Hepatocyte (in vitro differentiated cells): ENCODE measurements at regions not wholly inside any gene's neighbourhood (a gene's known extent, or its start where the extent isn't known, plus 50 kb on each side); places are given as distances from the start of the nearest gene placed in this dataset.

Source experiments
- DNase-seq: peaks from one replicate; pipeline ENCODE4 v3.0.0-alpha.2; 2016; ENCODE audit warnings: low spot score
- H2AFZ ChIP-seq: fragments of 200-600 bp; sonication (generic); 2 replicates; pipeline ENCODE4 v1.6.0; 2016; ENCODE audit warnings: antibody characterized with exemption, mild to moderate bottlenecking
- H3K27ac ChIP-seq: fragments of 200-600 bp; sonication (generic); 2 replicates; pipeline ENCODE4 v1.5.1; 2016; ENCODE audit warnings: mild to moderate bottlenecking
- H3K27me3 ChIP-seq: fragments of 200-600 bp; sonication (generic); 2 replicates; pipeline ENCODE4 v1.6.1; 2016
- H3K36me3 ChIP-seq: fragments of 200-600 bp; sonication (generic); replicated peaks from 2 replicates; pipeline ENCODE4 v1.5.1; 2016; ENCODE audit warnings: low read depth; ENCODE audit not compliant: insufficient read depth
- H3K4me1 ChIP-seq: fragments of 200-600 bp; sonication (generic); 2 replicates; pipeline ENCODE4 v1.5.1; 2016; ENCODE audit warnings: mild to moderate bottlenecking, moderate library complexity; ENCODE audit not compliant: insufficient read depth
- H3K4me2 ChIP-seq: fragments of 200-600 bp; sonication (generic); 2 replicates; pipeline ENCODE4 v1.6.0; 2016
- H3K4me3 ChIP-seq: fragments of 200-600 bp; sonication (generic); 2 replicates; pipeline ENCODE4 v1.5.1; 2016; ENCODE audit warnings: mild to moderate bottlenecking
- H3K79me2 ChIP-seq: fragments of 200-600 bp; sonication (generic); 2 replicates; pipeline ENCODE4 v1.6.0; 2017; ENCODE audit warnings: mild to moderate bottlenecking
- H3K9me2 ChIP-seq: fragments of 200-600 bp; sonication (generic); replicated peaks from 2 replicates; pipeline ENCODE4 v1.6.0; 2017; ENCODE audit warnings: mild to moderate bottlenecking; ENCODE audit not compliant: insufficient read depth
- H3K9me3 ChIP-seq: fragments of 200-600 bp; sonication (generic); 2 replicates; pipeline ENCODE4 v1.5.1; 2016; ENCODE audit warnings: low read depth, mild to moderate bottlenecking
- H4K20me1 ChIP-seq: fragments of 200-600 bp; sonication (generic); 2 replicates; pipeline ENCODE4 v1.6.0; 2016; ENCODE audit warnings: mild to moderate bottlenecking; ENCODE audit not compliant: insufficient read depth, poor library complexity, severe bottlenecking
- EZH2 ChIP-seq: fragments of 200-600 bp; sonication (generic); IDR thresholded peaks from 2 replicates; pipeline ENCODE4 v1.6.1; 2016; ENCODE audit warnings: antibody characterized with exemption, mild to moderate bottlenecking, borderline replicate concordance
- EZH2phosphoT487 ChIP-seq: fragments of 200-600 bp; sonication (generic); IDR thresholded peaks from one replicate; pipeline ENCODE4 v1.6.1; 2018; ENCODE audit warnings: antibody characterized with exemption, mild to moderate bottlenecking, low read depth, moderate library complexity; ENCODE audit not compliant: unreplicated experiment, severe bottlenecking
- WGBS: methylation state at CpG from one replicate; pipeline ENCODE4 v1.1.6; 2016; ENCODE audit warnings: low lambda C conversion rate; ENCODE audit errors: missing lambda C conversion rate; 5-methylcytosine and 5-hydroxymethylcytosine counted together
- TF ChIP-seq, protein P1 (sequence below): fragments of 200-600 bp; sonication (generic); IDR thresholded peaks from 2 replicates; pipeline ENCODE4 v1.5.1; 2016; ENCODE audit warnings: antibody characterized with exemption, mild to moderate bottlenecking; ENCODE audit not compliant: poor library complexity

DNA sequence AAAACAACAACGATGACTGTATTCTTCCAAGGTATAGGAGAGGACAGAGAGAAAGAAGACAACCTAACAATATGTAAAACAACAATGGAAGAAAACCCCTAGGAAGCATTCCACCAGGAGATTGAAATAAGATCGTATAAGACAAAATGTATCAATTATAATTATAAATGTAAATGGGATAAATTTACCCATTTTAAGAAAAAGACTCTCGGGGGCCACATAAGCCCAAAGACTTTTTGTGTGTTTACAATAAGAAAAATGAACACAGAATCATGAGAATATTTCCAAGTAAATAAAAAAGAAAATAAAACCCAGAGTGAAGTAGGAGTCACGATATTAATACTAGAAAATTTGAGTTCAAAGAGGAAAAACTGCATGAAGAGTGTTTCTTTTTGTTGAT lies 126.4 kb downstream of the ASB1 start:
- no peaks in the 10 kb centered on the region for H3K9me2 ChIP-seq
- H3K4me1 ChIP-seq, result no peaks in the 10 kb centered on the region
- 81% methylated on average over 4 of the region's 4 CpGs for WGBS
- no peak overlapping the region for H3K4me3 ChIP-seq
- DNase-seq, result no peak
- TF ChIP-seq EZH2phosphoT487 (no peak), EZH2 (no peak)
- TF ChIP-seq, protein P1, sequence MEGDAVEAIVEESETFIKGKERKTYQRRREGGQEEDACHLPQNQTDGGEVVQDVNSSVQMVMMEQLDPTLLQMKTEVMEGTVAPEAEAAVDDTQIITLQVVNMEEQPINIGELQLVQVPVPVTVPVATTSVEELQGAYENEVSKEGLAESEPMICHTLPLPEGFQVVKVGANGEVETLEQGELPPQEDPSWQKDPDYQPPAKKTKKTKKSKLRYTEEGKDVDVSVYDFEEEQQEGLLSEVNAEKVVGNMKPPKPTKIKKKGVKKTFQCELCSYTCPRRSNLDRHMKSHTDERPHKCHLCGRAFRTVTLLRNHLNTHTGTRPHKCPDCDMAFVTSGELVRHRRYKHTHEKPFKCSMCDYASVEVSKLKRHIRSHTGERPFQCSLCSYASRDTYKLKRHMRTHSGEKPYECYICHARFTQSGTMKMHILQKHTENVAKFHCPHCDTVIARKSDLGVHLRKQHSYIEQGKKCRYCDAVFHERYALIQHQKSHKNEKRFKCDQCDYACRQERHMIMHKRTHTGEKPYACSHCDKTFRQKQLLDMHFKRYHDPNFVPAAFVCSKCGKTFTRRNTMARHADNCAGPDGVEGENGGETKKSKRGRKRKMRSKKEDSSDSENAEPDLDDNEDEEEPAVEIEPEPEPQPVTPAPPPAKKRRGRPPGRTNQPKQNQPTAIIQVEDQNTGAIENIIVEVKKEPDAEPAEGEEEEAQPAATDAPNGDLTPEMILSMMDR, result no peak
- no peaks in the 10 kb centered on the region for H3K27me3 ChIP-seq
- no peak overlapping the region for H3K4me2 ChIP-seq
- no peaks in the 10 kb centered on the region for H3K9me3 ChIP-seq
- H3K36me3 ChIP-seq, result no peaks in the 10 kb centered on the region
- no peaks in the 10 kb centered on the region for H4K20me1 ChIP-seq
- H3K27ac ChIP-seq, result no peak overlapping the region
- no peaks in the 10 kb centered on the region for H3K79me2 ChIP-seq
- no peak overlapping the region for H2AFZ ChIP-seq

DNA sequence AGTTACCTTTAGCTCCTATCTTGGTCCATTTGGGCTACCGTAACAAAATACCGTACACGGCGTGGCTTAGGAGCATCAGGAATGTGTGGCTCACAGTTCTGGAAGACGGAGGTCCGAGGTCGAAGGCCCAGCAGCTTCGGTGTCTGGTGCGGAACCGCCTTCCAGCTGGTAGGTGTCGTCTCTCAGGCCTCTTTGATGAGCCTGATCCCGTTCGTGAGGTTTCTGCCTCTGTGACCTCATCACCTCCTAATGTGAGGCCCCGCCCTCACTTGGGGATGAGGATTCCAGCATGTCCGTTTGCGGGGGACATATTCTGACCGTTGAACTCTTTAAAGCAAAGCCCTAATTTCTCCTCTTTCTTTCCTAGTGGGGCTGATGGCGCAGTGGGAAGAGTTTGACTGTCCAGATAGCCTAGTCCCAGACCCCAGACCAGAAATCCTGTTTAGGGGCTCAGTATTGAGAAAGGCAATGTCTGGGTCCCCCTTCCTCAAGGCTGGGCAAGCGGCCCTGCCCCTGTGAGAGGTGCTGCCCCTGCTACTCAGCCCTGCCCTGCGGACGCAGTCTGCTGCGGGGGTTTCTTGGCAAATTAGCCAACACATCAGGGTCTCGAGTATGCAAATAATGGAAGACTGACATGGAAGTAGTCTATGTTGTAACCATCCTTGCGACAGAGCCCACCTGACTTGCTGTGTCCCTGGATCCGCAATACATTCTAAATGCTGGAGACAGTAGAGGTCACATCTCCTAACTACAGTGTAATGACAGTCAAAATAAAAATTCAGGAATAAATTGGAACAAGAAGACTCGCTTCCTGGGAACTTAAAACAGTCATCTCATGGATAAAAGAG lies 128.0 kb downstream of the ASB1 start:
- H3K4me2 ChIP-seq, result no peak overlapping the region
- TF ChIP-seq EZH2 (no peak), EZH2phosphoT487 (no peak)
- TF ChIP-seq, protein P1, result no peak

DNA sequence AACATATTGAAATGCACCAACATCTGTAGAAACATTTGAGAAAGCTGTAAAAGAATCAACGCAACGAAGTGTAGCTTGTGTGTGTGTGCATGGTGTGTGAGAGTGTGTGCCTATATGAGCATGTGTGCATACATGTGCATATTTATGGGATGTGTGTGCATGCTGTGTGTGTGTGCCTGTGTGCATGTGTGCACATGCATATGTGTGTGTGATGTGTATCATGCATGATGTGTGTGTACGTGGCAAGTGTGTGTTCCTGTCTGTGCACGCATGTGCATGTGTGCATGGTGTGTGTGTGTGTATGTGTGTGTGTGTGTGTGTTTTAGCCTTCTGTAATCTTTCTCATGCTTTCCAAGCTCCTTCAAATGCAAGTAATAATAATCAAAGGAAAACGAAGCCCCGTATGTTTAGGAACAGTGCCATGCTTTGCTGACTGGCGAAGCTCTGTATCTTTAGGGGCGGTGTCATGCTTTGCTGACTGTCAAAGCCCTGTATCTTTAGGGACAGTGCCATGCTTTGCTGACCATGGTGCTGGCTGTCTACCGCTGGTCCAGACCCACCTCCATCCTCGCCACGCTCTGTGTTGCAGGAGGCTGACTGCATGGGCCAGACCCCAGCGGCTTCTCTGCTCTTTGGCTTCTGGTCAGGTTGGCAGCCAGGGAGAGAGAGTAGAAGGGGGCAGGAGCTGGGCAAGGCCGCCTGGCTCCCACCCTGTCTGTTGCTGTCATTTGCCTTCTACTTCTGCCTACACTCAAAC lies 129.2 kb downstream of the ASB1 start:
- no peaks in the 10 kb centered on the region for H3K27me3 ChIP-seq
- no peaks in the 10 kb centered on the region for H3K9me2 ChIP-seq
- no peak overlapping the region for H3K27ac ChIP-seq
- H3K36me3 ChIP-seq, result no peaks in the 10 kb centered on the region
- WGBS, result 89% methylated on average over 13 of the region's 13 CpGs
- no peak overlapping the region for H3K4me3 ChIP-seq
- no peaks in the 10 kb centered on the region for H3K4me1 ChIP-seq
- no peak for DNase-seq
- no peaks in the 10 kb centered on the region for H4K20me1 ChIP-seq
- TF ChIP-seq, protein P1, result no peak
- TF ChIP-seq EZH2 (no peak), EZH2phosphoT487 (no peak)
- H3K9me3 ChIP-seq, result no peaks in the 10 kb centered on the region
- H2AFZ ChIP-seq, result no peak overlapping the region
- no peaks in the 10 kb centered on the region for H3K79me2 ChIP-seq
- no peak overlapping the region for H3K4me2 ChIP-seq

More for the DNA sequence above, 128.0 kb downstream of the ASB1 start:
- Histone ChIP-seq H4K20me1 (no peaks in the 10 kb centered on the region), H3K4me1 (no peaks in the 10 kb centered on the region), H3K9me2 (no peaks in the 10 kb centered on the region), H3K9me3 (no peaks in the 10 kb centered on the region), H2AFZ (no peak overlapping the region), H3K4me3 (no peak overlapping the region), H3K79me2 (no peaks in the 10 kb centered on the region), H3K27ac (no peak overlapping the region), H3K27me3 (no peaks in the 10 kb centered on the region), H3K36me3 (no peaks in the 10 kb centered on the region)
- no peak for DNase-seq
- 84% methylated on average over 26 of the region's 26 CpGs for WGBS
